D721Med (cell line): ENCODE measurements at regions not wholly inside any gene's neighbourhood (a gene's known extent, or its start where the extent isn't known, plus 50 kb on each side); places are given as distances from the start of the nearest gene placed in this dataset.

Experiments
- DNase-seq: peaks from one replicate; pipeline ENCODE4 v3.0.0; 2011; ENCODE audit warnings: low spot score; ENCODE audit not compliant: insufficient read length
- FAIRE-seq: peaks from 2 replicates; lab custom pipeline; 2011; peaks lifted over from hg19 to GRCh38; lab: Jason Lieb, UNC
- TF ChIP-seq, protein P1 (sequence below): IDR thresholded peaks from 2 replicates; pipeline ENCODE4 v1.5.1; 2012; ENCODE audit warnings: mild to moderate bottlenecking, control low read depth; ENCODE audit not compliant: insufficient read depth; ENCODE audit errors: missing control alignments

DNA sequence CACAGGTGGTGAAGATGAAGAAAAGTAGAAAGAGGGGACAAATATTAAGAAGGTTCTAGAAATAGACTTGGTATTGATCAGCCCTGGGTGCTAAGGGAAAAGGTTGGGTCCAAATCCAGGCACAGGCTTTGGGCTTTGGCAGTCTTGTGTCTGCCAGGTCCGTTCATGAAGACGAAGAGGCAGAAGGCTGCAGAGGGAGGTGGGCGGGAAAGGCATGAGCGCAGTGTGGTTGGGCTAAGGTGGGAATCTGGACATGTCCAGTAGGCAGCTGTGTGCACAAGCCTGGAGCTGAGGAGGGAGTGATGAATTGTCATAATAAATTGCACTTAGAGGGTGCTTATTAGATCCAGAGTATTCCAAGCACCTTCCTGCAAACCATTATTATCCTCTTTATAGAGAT is 105.7 kb upstream of the TEX51 start:
- no peak for DNase-seq
- FAIRE-seq, result no peak
- TF ChIP-seq, protein P1, sequence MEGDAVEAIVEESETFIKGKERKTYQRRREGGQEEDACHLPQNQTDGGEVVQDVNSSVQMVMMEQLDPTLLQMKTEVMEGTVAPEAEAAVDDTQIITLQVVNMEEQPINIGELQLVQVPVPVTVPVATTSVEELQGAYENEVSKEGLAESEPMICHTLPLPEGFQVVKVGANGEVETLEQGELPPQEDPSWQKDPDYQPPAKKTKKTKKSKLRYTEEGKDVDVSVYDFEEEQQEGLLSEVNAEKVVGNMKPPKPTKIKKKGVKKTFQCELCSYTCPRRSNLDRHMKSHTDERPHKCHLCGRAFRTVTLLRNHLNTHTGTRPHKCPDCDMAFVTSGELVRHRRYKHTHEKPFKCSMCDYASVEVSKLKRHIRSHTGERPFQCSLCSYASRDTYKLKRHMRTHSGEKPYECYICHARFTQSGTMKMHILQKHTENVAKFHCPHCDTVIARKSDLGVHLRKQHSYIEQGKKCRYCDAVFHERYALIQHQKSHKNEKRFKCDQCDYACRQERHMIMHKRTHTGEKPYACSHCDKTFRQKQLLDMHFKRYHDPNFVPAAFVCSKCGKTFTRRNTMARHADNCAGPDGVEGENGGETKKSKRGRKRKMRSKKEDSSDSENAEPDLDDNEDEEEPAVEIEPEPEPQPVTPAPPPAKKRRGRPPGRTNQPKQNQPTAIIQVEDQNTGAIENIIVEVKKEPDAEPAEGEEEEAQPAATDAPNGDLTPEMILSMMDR, result no peak

- no peak for DNase-seq
- TF ChIP-seq, protein P1, result no peak
- FAIRE-seq, result no peak
Observed at GRCh38 chr2:126793885-126794613, 104.6 kb upstream of the TEX51 start.

DNA sequence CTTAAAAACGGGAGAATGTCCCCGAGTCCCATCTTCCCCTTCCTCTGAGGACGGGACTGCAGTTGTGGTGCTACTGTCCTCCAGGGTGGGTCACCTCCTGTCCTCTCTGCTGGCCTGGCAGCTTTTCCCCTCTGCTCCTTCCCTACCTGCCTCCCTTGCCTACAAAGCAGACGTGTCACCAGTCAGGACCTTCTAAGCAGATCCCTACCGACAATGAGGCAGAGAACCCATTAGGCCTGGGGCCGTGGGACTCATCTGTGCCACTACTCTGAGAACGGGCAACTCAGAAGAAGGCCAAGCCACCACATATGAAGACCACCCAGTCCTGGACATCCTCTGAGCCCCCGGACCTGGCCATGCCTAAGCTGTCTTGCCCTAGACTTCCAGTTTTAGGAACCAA is 103.0 kb upstream of the TEX51 start:
- FAIRE-seq, result no peak
- TF ChIP-seq, protein P1, result no peak
- DNase-seq, result no peak

GRCh38 chr2:126796931-126797621 is 101.6 kb upstream of the TEX51 start:
- no peak for FAIRE-seq
- TF ChIP-seq, protein P1, result no peak
- no peak for DNase-seq

GRCh38 chr2:126797622-126798275 is 100.9 kb upstream of the TEX51 start:
- TF ChIP-seq, protein P1, result no peak
- FAIRE-seq, result no peak
- DNase-seq, result no peak

DNA sequence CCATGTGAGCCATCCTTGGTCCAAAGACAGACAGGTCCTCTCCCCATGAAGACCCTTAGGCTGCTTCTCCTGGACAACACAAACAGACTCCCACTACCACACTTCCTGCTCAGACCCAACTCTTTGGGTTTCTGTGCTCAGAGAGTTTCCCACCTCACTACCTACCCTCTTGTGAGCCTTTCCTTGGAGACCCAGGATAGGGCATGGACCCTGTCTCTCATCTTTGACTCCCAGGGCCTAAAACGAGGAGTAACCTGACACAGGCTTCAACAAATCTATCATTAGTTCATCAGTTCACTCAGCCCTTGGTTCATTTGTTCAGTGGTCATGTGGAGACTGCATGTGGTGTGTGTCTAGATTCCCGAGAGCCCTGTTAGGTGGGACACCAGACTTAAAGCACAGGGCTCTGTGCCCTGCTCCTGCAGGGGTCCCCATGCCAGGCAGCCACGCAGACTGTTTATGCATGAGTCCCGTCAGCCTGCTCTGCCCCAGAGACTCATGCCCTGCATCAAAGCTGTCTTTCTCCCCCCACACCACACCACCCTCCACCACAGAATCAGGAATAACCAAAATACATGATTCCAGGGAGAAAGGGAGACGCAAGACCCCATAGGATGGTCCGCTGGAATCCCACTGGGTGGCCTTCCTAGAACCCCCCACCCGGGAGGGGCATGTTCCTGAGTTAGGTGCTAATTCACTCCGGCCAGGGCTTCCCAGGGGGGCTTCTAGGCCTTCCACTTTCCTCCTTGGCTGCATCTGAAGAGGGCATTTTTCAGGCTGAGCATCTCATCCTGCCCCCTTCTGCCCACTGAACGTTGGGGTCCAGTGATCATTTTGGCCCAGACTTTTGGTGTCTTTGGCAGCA is 100.2 kb upstream of the TEX51 start:
- FAIRE-seq, result no peak
- TF ChIP-seq, protein P1, result no peak
- DNase-seq, result no peak
